Nucleus accumbens (tissue), 56 donors: ENCODE measurements at regions not wholly inside any gene's neighbourhood (a gene's known extent, or its start where the extent isn't known, plus 50 kb on each side); places are given as distances from the start of the nearest gene placed in this dataset.

Experiments used
- DNase-seq, 56 donors: peaks; one replicate each; lab custom pipeline; 2025; lab: John Stamatoyannopoulos, UW

GRCh38 chr10:9733766-9734165 is 1283.9 kb upstream of the CELF2 start:
- no peak for DNase-seq

- DNase-seq: no peak
Measured at GRCh38 chr10:9734218-9734617, 1283.5 kb upstream of the CELF2 start.

GRCh38 chr10:9735731-9736130 is 1281.9 kb upstream of the CELF2 start:
- DNase-seq: no peak

DNA sequence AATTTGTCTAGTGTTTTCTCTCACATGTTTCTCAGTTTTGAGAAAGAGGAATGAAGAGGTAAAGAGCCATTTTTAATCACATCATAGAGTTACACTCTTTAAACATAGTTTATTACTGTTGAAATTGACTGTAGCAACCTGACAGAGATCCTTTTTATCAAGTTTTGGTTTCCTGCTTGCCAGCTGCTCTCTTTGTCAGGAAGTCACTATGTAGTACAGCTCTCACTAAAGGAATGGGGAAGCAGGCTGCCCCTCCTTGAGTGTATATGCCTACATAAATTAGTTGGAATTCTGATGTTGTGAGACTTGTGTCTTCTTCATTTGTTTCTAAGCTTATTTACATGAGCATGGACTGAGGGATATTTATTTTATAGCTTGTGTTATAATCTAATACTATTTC is 1274.0 kb upstream of the CELF2 start:
- no peak for DNase-seq

DNA sequence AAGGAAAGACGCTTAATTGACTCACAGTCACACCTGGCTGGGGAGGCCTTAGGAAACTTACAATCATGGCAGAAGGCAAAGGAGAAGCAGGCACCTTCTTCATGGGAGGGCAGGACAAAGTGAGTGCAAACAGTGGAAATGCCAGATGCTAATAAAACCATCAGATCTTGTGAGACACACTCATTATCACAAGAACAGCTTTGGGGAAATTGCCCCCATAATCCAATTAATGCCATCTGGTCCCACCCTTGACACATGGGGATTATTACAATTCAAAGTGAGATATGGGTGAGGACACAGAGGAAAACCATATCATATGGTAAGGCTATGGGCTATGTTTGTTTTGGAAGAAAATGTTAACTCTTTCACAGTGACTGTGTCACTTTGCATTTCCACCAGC is 1272.5 kb upstream of the CELF2 start:
- no peak for DNase-seq

GRCh38 chr10:9757176-9757575 is 1260.5 kb upstream of the CELF2 start:
- DNase-seq: no peak

- no peak for DNase-seq
Measured at GRCh38 chr10:9759596-9759995, 1258.1 kb upstream of the CELF2 start.

- DNase-seq: no peak
Measured at GRCh38 chr10:9762966-9763656, 1254.6 kb upstream of the CELF2 start.

GRCh38 chr10:9766762-9767161 is 1250.9 kb upstream of the CELF2 start:
- DNase-seq: no peak

GRCh38 chr10:9781666-9782065 is 1236.0 kb upstream of the CELF2 start:
- DNase-seq: peak in 1 of 56 donors; percentile 1

DNA sequence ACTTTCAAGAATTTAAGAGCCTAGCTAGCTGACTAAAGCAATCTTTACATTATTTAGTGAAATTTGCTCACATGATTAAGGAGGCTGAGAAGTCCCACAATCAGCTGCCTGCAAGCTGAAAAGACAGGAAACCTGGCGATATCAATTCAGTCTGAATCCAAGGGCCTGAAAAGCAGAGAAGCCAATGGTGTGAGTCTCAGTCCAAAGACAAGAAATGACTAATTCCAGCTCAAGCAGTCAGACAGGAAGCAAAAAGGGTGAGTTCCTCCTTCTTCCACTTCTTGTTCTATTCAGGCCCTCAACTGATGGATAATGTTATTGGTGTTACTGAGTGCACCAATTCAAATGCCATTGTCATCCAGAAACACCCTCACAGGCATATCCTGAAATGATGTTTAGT is 1231.6 kb upstream of the CELF2 start:
- no peak for DNase-seq

DNA sequence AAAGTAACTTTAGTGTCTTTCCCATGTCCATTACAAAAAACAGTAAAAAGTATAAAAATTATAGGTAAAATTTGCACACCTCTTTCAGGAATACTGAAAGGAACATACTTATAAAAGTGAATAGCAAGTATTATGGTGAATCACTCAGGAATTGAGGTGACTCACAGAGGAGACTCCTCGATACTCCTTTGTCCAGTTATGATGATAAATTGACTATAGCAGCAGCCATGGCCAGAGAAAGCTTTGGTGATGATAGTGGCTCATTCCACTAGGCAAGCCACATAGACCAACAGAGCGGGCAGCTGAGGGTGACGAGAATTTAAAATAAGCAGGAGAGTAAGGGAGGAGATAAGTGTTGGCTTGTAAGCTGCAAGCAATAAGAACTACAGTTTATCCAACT is 1231.1 kb upstream of the CELF2 start:
- no peak for DNase-seq

- no peak for DNase-seq
Measured at GRCh38 chr10:9789996-9790395, 1227.7 kb upstream of the CELF2 start.

DNA sequence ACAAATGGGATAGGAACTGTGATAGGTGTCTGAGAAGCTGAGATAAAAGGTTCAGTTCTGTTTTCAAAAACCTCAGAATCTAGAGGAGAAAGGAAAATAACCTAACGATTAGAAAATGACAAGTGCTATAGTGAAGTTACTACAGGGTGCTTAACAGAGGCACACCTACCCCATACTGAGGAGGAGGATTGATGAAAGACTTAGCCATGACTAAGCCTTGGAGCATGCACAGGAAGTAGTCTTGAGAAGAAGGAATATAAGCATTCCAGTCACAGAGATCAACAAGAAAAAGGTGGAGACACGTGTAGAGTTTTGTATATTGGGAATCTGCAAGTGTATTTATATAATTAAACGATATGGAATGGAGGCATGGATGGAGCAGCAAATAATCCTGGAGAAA is 1225.5 kb upstream of the CELF2 start:
- peak in 2 of 56 donors; percentile 3 to 19 for DNase-seq

DNA sequence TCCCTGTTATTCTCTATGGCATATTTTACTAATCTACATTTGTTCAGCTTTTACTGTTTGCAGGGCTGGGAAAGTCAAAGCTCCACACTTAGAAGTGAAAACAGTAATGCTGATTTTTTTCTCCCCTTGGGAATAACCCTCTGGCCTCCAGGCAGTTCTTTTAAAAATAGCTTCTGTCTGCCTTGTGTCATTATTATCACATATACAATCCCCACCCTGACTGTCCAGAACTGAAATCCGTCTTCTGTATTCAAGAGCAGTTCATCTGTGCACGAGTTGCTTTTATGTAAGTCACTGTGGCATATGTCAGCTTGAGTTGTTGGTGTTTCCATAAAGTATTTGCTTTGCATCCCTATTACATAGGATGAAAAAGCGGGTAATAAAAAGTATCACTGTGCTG is 1221.1 kb upstream of the CELF2 start:
- DNase-seq: no peak

- no peak for DNase-seq
Measured at GRCh38 chr10:9800011-9800410, 1217.7 kb upstream of the CELF2 start.

DNA sequence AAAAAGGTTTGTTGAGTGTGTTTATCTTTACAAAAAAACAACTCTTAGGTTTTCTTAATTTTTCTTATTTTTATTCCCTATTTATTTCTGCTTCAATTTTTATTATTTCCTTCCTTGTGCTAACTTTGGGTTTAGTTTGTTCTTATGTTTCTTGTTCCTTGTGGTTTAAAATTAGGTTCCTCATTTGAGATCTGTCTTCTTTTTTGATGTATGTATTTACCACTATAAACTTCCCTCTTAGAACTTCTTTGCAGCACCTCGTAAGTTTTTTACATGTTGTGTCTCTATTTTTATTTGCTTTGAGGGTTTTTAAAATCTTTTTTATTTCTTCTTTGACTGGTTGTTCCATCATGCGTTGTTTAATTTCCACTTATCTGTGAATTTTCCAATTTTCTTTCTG is 1217.1 kb upstream of the CELF2 start:
- no peak for DNase-seq

DNA sequence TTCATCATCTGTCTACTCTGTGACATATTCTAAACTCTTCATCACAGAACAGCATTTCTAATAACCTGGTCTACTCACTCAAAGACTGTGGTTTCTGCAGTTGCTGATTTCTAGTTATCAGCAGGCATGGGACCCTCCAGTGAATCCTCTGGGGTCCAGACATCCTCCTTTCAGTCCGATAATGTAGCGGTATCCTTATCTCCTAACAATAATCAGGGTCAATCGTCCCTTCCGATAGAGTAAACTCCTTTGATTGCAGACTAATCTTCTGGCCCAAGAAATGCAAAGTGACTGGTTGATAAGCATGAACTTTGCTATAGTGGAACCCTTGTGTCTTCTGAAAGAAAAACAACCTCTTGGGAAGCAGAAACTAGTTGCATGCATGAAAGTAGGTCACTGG is 1209.8 kb upstream of the CELF2 start:
- no peak for DNase-seq

GRCh38 chr10:9811601-9812000 is 1206.1 kb upstream of the CELF2 start:
- no peak for DNase-seq

GRCh38 chr10:9814285-9814864 is 1203.3 kb upstream of the CELF2 start:
- no peak for DNase-seq

GRCh38 chr10:9819756-9820494 is 1197.7 kb upstream of the CELF2 start:
- DNase-seq: no peak
